GM12892 (cell line): ENCODE measurements at regions not wholly inside any gene's neighbourhood (a gene's known extent, or its start where the extent isn't known, plus 50 kb on each side); places are given as distances from the start of the nearest gene placed in this dataset.

Source experiments
- POLR2A ChIP-seq: IDR thresholded peaks from 2 replicates; pipeline ENCODE4 v1.6.1; 2011; ENCODE audit warnings: low read depth, low read length, control low read depth
- POLR2AphosphoS5 ChIP-seq: IDR thresholded peaks from 2 replicates; pipeline ENCODE4 v1.6.1; 2011; ENCODE audit warnings: low read depth, low read length, control low read depth

DNA sequence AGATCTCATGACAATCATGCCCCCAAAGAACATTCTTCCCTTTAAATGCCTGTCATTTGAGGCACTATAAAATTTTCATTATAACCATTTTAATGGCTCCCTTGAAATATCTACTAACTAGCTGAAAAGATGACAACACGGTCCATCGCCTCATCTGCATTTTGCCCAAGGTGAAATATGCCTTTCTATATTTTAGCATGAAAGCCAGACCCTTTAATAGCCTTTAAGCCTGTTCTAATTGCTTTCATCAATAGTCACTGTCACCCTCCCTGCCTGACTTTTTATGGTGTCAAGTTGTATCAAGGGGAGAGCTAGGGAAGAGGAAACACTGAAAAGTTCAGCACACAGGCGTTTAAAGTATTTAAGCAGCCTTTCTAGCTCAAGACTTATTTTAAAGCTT is 144.1 kb upstream of the PRICKLE2 start:
- TF ChIP-seq POLR2AphosphoS5, result no peak
- no peak for TF ChIP-seq POLR2A
